ENCODE measurements at regions not wholly inside any gene's neighbourhood (a gene's known extent, or its start where the extent isn't known, plus 50 kb on each side); places are given as distances from the start of the nearest gene placed in this dataset.

DNA sequence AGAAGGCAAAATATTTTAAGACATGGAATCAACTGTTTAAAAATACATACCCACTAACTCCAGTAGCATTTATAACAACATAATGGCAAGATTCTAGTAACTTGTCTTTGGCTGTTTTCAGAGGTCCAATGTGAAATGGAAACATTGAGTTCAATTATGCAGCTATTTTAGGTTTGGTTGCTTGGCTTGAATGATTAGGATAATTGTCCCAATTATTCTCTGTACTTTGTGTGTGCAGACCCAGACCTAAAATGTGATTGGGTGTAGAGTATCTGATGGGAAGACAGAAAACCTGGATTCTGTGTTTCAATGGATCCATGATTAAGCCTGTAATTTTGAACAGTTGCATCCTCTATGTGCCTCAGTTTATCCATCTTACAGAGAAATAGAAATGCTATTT, 392.7 kb upstream of the NFE2L3 start:
- DNase-seq = no peak

DNA sequence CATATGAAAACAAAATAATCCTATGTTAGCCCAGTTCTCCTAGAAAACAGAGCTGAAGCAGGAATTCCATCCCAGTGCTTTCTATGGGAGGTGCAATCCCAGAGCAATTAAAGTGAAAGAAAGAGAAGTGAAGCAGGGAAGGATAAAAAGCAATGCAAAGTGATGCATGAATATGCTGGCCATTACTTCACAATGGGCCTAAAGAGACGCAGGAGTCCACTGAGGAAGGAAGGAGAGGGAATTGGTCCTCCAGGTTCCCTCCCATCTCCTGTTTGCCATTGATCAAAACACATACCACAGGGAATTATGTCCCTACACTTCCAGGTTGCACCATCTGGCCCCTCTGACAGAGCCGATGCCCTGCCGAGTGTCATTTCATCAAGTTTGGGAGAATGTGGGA, 392.2 kb upstream of the NFE2L3 start:
- DNase-seq = no peak

GRCh38 chr7:25762511-25763462, 389.2 kb upstream of the NFE2L3 start:
- DNase-seq = no peak

DNA sequence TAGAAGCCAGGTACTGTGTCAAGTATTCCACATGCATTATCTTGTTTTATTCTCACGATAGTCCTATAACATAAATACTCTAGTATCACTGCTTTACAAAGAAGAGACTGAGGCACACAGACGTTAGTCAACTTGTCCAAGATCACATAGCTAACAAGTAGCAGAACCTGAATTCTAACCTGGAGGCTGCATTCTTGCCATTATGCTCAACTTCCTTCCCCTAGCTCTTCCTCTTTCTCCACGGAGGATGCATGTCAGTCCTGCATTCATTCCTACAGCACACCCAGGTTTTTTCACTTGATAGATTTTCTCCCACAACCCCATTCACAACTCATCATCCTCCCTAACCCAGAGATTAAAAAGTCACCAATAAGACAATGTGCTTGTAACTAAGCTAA, 388.5 kb upstream of the NFE2L3 start:
- no peak for DNase-seq

- no peak for DNase-seq
These were observed 386.8 kb upstream of the NFE2L3 start for GRCh38 chr7:25765110-25765655.

DNA sequence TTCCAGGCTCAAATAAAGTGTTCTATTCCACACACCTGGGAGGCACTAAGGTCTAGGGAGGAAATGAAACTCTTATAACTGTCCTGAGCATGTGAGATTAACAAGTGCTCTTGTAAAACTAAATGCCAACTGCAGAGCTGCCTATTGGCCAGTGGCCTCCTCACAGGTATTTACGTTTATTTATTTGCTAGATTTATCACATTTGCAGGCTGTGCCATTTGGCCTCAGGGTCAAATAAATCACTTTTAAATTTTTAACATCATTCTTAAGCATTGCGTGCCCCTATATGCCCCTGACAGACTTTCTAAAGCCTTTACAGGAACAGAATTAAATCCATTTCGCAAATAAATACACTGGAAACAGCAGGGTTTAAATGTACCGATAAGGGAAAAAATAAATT, 381.8 kb upstream of the NFE2L3 start:
- DNase-seq = no peak

DNA sequence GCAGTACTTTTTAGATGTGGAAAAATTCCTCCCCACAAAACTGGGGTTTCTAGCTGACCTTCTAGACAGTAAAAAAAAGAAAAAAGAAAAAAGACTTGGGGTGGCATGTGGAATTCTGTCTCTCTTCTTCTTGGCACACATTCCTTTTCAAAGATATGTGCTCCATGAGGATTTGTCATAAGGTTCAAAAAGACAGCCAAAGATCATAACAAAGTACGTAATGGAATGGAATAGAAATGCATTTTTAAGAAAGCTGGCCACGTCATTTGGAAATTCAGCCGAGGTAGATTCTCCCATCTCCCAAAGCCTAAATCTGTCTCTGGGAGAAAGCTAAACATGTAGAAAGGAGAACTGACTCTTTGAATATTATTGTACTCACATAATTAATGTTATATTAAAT, 381.3 kb upstream of the NFE2L3 start:
- DNase-seq = no peak

DNA sequence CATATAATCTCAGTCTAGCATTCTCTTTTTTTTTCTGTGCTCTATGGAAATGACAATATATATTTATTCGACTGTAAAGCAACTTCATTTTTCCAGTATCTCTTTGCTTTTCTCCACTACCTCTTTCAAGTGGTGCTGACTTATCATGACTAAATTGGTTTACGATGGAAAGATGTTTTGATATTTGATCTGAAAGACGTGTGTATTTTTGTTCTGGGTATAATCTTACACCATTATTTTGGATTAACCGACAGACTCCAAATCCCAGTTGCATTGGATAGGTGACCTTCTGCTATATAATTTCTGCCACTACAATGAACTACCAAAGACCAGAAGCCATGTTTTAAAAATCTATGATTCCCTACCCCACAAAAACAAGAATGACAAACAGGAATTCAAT, 380.5 kb upstream of the NFE2L3 start:
- DNase-seq = no peak

GRCh38 chr7:25772802-25773201, 379.2 kb upstream of the NFE2L3 start:
- DNase-seq = no peak

- no peak for DNase-seq
These were observed 377.3 kb upstream of the NFE2L3 start for GRCh38 chr7:25774675-25775074.

GRCh38 chr7:25775570-25775969, 376.4 kb upstream of the NFE2L3 start:
- DNase-seq = no peak

DNA sequence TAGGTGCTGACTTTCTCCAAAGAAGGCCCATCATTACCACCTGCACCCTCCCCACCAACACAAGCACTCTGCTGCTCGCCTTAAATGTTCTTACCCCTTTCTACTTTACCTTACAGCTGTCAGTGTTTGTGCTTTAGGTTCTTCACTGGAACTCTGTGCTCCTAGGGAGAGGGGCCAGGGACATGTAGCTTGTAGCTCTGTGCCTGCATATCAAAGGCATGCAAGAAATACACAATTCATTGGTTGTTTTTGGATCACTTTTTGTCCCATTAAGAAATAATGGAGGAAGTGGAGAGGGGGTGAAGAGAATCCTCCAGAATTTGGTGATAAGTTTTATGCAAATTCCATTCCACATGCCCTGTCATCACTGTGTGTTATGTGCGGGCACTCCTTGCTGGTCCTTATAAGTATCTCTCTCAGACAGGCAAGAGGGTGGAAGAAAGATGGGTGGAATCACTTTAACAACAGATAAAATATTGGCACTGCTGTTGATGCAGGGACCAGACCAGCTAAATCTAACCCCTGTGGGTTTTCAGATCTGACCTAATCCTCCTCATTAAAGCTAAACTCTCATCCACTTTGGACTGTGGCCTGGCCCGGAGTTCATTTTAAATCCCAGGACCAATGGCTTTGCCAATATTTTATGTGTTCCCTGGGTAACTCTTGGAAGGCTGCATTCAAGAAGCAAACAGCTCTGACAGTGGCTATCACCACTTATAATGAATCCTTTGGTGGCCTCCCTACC, 375.8 kb upstream of the NFE2L3 start:
- no peak for DNase-seq

DNA sequence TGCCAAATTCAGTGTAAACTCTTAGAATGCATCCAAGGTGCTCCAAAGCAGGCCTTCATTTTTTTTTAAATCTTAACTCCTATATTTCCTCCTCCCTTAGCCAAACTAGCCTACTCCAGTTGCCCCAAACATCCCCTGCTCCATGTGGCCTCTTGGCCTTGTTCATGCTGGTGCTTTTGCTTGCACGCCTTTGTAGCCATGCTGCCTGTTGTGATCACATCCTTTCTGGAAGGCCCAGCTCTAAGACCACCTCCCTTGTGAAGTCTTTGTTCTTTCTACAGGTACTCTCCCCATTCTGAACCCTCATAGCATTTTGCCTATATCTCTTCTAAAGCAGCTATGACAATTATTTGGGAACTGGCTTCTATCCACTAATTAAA, 375.3 kb upstream of the NFE2L3 start:
- no peak for DNase-seq

- DNase-seq = no peak
These were observed 373.9 kb upstream of the NFE2L3 start for GRCh38 chr7:25777969-25778708.

DNA sequence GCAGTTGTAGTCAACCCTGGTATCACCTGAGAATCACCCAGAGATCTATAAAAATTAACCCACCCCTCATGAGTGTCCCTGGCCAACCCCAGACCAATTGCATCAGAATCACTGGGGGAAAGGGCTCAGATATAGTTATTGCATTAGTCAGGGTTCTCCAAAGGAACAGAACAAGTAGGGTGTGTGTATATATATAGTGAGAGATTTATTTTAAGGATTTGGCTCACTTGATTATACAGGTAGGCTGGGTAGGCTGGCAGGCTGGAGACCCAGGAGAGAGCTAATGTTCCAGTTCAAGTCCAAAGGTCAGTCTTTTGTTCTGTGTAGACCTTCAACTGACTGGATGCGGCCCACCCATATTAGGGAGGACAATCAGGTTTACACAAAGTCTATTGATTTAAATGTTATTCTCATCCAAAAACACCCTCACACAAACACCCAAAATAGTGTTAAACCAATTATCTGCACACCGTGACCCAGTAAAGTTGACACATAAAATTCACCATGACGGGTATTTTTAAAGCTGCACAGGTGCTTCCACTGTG, 372.9 kb upstream of the NFE2L3 start:
- DNase-seq = no peak

GRCh38 chr7:25780904-25781303, 371.1 kb upstream of the NFE2L3 start:
- DNase-seq = no peak

- no peak for DNase-seq
These were observed 370.3 kb upstream of the NFE2L3 start for GRCh38 chr7:25781704-25782103.

DNA sequence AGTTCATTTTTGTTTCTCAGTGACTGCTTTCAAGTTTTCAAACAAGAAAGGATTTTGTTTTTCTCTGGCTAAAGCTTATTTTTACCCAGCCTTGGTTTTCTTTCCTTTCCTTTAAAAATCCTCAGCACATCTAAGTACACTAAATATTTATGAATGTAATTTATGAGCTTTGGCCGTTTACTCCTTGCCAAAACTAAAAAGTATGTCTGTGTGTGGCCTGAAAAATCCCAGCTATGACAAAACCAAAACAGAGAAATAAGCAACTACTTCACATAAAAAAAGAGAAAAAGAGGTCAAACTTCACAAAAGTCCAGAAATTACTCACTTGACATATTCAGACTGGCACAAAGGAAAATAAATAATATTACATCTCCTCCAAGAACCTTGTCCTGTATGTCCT, 365.1 kb upstream of the NFE2L3 start:
- DNase-seq = no peak

DNA sequence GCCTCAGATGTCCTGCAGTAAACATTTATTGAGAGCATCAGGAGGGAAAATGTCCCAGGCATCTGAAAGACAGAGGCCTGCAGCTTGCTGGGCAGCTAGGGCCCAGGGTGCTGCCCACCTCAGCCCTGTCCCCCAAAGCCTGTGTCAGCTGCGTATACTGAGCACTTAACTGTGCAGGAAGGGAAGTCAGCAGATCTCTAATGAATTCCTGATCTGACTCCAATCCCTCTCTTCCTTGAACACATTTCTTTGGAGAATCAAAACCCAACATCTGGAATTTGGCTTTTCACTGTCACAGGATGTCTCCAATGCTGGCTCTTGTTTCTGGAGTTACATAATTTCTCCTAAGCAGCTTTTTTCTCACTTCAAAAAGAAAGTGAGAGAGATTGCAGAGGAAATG, 364.7 kb upstream of the NFE2L3 start:
- no peak for DNase-seq

GRCh38 chr7:25788371-25788770, 363.6 kb upstream of the NFE2L3 start:
- no peak for DNase-seq

- DNase-seq = no peak
These were observed 362.9 kb upstream of the NFE2L3 start for GRCh38 chr7:25788961-25789620.
